Amniotic epithelial cell (primary cell): ENCODE measurements at regions not wholly inside any gene's neighbourhood (a gene's known extent, or its start where the extent isn't known, plus 50 kb on each side); places are given as distances from the start of the nearest gene placed in this dataset.
"Not testable (repeated sequence)": the region's sequence is repeated elsewhere in the genome, so short reads cannot be mapped to it uniquely, and the experiment has no call there.

Experiments
- DNase-seq: peaks from one replicate; pipeline ENCODE4 v3.0.0-alpha.2; 2010; ENCODE audit warnings: low read depth

DNA sequence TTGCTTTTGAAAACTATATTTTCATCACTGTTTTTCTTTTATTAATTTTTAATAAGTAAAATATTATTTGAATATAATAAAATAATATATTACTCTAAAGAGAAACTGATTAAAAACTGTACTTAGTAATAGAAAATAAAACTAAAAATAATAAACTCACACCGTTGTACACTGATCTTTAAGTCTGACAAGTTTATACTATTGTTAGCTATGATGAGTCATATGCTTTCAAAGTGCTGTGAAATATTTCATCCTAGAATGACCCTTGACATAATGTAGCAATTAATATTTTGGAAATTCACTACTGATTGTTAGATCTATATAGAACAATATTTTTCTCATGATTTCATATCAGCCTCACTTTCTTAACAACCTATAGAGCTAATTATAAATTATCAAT is 1040.6 kb upstream of the SPRY2 start:
- DNase-seq: no peak

GRCh38 chr13:81379183-81379582 is 1038.3 kb upstream of the SPRY2 start:
- no peak for DNase-seq

DNA sequence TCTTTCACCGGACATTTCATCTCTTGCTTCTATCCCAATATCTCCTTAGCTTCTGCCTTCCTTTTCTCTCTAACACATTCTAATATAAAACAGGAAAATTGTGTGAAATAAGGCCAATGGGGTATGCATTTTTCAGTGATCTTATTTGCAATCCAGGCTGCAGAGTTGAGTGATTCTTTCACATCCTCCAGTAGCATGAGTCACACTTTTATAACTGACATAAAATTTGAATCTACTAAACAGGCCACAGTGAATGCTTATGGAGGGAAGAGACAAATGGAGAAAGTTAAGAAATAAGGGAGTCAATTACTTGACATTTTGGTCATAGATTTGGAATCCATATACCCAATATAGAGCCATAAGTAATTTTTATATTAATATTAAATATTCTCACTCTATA is 1037.0 kb upstream of the SPRY2 start:
- no peak for DNase-seq

- no peak for DNase-seq
These were observed 1034.8 kb upstream of the SPRY2 start for GRCh38 chr13:81375709-81376108.

DNA sequence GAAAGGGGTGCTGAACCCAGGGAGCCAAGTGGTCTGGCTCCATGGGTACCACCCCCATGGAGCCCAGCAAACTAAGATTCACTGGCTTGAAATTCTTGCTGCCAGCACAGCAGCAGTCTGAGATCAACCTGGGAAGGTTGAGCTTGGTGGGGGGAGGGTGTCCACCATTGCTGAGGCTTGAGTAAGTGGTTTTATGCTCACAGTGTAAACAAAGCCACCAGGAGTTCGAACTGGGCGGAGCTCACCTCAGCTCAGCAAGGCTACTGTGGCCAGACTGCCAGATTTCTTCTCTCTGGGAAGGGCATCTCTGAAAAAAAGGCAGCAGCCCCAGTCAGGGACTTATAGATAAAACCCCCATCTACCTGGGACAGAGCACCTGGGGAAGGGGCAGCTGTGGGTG is 1021.8 kb upstream of the SPRY2 start:
- not testable (repeated sequence) for DNase-seq

DNA sequence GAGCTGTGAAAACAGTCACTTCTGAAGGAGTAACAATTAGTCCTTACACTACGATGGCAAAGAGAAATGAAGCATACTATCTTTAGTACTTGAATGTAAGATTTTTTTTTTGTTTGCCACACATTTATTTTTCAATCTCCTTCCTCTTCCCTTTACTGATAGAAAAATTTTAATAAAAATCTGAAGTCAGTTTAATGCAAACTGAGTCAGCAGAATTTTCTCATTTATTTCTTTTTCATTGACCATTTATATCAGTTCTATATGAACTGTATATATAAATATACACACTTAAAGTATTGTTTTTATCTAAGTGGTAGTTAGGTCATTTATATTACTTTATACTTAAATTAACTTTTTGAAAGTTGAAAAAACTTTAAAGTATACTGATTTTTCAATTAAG is 1009.1 kb upstream of the SPRY2 start:
- no peak for DNase-seq

DNA sequence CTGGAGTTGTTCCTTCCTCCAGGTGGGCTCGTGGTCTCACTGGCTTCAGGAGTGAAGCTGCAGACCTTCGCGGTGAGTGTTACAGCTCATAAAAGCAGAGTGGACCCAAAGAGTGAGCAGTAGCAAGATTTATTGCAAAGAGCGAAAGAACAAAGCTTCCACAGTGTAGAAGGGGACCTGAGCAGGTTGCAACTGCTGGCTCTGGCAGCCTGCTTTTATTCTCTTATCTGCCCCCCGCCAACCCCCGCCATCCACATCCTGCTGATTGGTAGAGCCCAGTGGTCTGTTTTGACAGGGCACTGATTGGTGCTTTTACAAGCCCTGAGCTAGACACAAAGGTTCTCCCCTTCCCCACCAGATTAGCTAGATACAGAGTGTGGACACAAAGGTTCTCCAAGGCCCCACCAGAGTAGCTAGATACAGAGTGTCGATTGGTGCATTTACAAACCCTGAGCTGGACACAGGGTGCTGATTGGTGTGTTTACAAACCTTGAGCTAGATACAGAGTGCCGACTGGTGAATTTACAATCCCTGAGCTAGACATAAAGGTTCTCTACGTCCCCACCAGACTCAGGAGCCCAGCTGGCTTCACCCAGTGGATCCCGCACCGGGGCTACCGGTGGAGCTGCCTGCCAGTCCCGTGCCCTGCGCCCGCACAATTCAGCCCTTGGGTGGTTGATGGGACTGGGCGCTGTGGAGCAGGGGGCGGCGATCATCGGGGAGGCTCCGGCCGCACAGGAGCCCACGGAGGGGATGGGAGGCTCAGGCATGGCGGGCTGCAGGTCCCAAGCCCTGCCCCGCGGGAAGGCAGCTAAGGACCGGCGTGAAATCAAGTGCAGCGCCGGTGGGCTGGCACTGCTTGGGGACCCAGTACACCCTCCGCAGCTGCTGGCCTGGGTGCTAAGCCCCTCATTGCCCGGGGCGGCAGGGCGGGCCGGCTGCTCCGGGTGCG is 999.5 kb upstream of the SPRY2 start:
- not testable (repeated sequence) for DNase-seq

- not testable (repeated sequence) for DNase-seq
These were observed 998.7 kb upstream of the SPRY2 start for GRCh38 chr13:81339666-81340065.

- DNase-seq: no peak
These were observed 993.6 kb upstream of the SPRY2 start for GRCh38 chr13:81334481-81334880.

- DNase-seq: no peak
These were observed 986.0 kb upstream of the SPRY2 start for GRCh38 chr13:81326913-81327312.

DNA sequence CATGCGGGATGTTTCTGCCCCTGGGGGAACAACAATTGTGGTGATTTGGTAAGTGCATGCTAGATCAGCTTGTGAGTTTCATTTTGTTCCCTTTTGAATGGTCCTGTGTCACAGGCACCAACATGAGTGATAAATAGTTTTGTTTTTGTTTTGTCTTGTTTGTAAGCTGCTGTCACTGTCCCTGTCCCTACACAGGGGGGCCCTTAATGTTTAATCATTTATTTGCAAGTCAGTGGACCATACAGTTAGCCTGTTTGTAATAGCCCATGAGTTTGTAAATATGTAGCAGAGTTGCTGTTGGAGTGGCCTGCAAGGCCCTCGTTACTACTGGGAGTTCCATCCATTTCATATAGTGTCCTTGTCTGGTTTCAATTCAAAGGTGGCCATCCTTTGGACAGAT is 979.6 kb upstream of the SPRY2 start:
- no peak for DNase-seq

- no peak for DNase-seq
These were observed 978.4 kb upstream of the SPRY2 start for GRCh38 chr13:81319351-81319750.

- no peak for DNase-seq
These were observed 977.5 kb upstream of the SPRY2 start for GRCh38 chr13:81318231-81319019.

DNA sequence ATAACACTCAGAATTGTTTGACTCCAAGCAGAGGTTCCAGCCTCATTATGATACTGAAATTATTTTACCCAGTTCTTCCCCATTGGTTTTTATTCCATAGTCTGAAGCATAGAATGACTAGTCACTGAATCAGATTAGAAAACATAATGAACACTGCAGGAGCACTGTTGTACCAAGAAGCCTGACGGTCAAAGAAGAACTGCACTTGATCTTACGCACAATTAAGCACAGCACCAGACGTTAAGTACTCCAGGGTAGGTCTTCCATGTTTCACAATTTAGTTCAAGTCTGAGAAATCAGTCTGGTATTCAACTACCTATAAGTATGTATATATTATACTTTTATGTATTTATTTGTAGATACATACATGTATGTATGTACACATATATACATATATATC is 973.5 kb upstream of the SPRY2 start:
- no peak for DNase-seq

GRCh38 chr13:81305928-81306327 is 965.0 kb upstream of the SPRY2 start:
- DNase-seq: no peak

DNA sequence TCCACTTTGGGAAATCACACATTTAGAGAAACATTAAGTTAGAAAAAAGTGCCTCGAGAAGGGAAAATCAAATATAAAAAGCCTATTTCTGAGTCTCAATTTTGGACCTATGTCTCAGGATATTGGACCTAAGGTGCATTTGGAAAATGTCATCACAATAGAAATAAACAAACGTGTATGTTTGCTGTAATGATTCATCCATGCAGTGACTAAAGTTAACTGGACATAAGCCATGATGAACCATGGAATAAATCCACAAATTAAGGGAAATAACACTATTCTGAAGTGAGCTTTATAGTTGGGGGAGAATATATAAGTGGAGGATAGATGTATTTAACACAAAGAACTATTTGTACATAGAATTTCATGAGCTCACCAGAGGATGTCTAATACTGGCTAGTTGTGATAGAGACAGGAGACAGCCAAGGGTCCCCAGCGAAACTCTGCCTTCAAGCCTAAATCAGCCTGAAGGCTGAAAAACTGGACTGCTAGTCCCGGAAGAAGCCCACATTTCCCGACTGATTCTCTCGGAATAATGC is 963.3 kb upstream of the SPRY2 start:
- DNase-seq: no peak

DNA sequence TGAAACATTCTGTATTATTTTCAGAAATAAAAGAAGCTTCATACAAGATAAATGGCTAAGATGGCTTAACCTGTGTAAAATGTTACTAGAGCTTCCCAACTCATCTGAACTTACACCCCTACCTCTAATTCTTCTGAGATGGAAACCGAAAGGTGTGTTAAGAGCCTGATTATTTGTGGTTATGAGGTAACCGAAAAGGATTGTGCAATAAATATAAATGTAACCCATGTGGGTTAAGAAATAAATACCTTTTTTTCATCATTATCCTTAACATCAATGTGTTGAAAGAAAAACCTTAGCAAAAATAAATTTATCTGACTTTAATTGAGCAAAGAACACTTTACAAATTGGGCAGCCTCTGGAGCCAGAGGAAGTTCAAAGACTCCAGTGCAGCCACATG is 961.8 kb upstream of the SPRY2 start:
- no peak for DNase-seq

GRCh38 chr13:81302125-81302524 is 961.2 kb upstream of the SPRY2 start:
- no peak for DNase-seq

- DNase-seq: no peak
These were observed 954.3 kb upstream of the SPRY2 start for GRCh38 chr13:81295177-81295576.

DNA sequence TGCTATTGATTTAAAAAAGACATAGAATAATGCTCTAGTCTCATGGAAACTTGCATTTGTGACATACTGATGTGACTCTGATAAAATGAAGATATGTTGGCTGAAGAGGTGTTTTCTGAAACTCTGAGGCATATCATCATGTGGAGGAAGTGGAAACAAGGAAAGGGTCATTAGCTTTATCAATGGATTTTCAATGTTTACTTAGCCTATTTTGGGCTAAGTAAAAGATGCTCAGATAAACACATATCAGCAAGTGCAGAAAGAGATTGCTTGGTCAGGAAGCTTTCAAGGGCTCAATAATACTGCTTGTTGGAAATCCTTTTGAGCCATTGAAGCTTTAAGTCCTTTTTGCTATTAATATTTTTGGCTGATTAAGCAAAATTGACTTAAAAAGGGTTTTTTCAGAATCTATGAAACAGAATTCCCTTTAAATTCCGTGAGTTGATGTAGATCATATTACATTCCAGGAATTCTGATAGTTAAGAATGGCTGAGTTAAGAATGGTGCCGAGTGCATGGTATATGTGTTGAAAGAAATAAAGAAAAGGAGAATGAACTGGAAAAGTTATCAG is 952.8 kb upstream of the SPRY2 start:
- no peak for DNase-seq

GRCh38 chr13:81283561-81283960 is 942.6 kb upstream of the SPRY2 start:
- no peak for DNase-seq

DNA sequence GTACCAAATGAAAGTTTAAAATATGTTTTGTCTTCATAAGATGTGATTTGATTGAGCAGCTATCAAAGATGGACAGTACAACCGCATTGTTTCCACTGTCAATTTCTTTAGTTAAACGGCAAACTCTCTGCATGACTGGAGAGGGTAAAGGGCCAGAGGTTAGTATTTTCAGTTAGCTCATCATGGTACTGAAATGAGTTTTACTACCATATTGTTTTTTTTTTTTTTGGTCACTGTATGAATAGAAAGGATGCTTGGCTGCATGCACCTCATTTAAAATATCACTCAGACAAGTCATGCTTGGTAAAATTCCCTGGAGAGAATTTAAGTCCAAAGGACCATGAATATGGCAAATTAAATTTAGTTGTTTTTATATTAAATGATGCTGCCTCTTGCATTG is 942.1 kb upstream of the SPRY2 start:
- DNase-seq: no peak
